DMS153 treated with DMSO at 0.1 percent for 48 hours (cell line): ENCODE measurements at regions not wholly inside any gene's neighbourhood (a gene's known extent, or its start where the extent isn't known, plus 50 kb on each side); places are given as distances from the start of the nearest gene placed in this dataset.
A peak's percentile ranks its signal among the peaks of the same experiment; 100 is the strongest.

Experiments
- DNase-seq: peaks from one replicate; lab custom pipeline; 2025; ENCODE audit not compliant: unreplicated experiment; lab: John Stamatoyannopoulos, UW

- DNase-seq = no peak
Observed at GRCh38 chr9:38229504-38230155, 160.6 kb upstream of the SHB start.

DNA sequence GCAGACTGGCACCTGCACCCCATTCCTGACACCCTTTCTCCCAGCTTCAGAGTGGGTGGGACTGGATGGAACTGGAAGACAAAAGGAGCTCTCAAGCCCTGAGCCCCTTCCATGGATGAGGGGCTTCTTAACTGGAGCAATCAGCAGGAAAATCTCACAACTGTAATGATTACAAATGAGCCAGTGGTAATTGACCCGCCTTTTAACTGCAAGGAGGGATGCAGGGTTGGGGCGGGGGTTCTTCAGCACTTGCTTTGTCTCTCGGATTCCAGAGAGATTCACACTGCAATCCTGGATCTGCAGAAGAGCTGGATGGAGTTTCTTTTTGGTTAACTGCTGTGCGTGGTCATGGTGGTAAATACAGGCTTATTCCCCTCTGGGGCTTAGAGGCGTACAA lies 160.1 kb upstream of the SHB start:
- no peak for DNase-seq

DNA sequence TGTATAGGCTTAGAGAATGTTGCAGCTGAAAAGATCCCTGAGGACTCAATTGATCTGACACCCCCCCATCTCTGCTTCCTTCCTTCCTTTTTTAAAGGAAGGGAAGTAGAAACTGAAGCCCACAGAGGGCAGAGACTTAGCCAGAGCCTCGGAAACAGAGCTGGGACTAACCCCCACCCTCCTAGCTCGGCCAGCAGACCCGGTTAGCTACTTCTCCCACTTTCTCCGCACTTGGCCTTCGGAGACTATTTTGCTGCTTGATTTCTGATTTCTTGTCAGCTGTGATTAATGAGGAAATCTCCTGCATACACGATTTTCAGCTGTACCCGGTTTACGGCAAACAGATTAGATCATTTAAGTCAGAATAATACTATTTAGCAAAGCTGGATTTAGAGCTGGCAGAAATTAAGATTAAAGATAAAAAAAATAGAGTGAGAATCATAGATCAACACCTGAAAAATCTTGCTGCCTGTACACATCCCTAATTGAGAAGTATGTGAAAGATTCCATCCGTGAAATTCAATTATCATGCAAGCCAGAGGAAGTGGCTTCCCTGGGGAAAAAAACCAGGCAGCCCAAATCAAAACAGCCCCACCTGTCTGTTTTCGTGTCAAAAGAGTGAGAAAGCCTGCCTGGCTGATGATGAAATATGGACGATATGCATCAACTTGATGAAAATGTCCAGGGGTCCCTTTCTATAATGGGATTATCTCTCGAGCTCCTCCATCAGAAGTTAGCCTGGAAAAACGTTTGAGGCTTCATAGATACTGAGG lies 159.5 kb upstream of the SHB start:
- peak; percentile 6 for DNase-seq

DNA sequence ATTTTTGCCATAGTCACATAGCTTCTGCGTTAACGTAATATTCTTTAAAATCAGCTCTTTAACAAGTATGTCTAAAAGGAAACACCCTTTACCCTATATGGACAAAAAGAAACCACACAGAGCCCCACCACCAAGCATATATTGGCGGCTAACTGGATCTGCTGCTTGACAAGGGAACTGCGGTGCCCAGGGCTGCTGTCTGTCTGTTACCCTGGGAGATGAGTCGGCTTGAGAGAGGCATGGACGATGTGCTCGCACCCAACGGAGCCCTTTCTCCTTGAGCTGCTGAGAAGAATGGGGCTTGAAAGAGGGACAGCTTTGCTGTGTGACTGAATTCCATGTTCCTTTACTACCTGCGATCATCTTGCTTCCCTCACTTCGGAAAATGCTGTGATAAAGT lies 158.6 kb upstream of the SHB start:
- DNase-seq = peak; percentile 18

DNA sequence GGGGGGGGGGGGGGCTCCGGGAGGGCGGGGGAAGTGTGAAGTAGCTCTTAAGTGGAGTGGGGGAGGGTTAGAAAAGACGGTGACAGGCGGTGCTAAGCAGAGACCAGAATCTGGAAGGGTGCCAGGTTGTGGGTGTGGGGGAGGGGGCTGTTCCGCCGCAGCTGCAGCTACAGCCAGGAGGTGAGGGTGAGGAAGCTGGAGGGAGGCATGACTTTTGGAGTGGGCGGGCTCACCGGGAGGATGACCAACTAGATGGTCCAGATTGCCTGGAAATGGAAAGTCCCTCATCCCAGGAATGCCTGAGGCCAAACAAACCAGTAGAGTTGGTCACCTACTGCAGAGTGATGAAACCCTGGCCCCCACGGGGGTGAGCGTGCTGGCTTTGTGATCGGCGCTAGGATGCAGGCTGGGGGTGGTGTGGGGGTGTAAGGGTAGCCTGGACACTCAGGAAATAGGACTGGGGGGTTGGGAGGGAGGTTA lies 158.1 kb upstream of the SHB start:
- DNase-seq = peak; percentile 89

DNA sequence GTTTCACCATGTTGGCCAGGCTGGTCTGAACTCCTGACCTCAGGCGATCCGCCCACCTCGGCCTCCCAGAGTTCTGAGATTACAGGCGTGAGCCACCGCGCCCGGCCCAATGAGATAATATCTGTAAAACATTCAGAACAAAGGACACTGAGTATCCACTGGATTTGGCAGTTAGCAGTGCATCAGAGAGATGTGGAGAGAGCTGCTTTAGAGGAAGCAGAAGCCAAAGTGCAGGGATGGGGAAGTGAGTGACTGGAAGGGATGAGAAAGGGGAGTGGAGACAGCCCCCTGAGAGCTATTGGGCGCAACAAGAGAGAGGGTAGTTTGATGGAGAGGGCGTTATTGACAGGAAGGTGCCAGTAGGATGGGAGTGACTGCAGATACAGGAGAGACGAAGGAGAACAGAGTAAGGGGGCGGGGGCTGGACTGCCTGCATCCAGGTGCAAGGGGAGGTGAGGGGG lies 157.5 kb upstream of the SHB start:
- peak; percentile 89 for DNase-seq

DNA sequence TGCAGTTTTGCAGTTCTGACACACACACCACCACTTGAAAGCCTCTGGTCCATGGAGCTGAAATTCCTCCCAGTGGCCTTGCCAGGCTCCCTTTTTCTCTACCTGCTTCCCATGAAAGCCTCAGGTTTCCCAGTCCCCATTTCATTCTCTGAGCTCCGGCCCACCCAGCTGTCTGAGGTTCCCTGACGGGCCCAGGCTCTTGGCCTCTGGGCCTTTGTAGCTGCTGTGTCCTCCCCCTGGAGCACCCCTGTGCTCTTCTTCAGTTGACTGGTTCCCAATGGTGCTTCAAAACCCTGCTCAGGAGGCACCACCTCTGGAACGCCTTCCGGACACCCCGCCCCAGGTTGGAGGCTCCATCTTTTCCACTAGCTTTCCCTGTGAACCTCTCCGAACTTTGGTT lies 155.9 kb upstream of the SHB start:
- DNase-seq = no peak

- DNase-seq = no peak
Observed at GRCh38 chr9:38216572-38216971, 147.5 kb upstream of the SHB start.

- no peak for DNase-seq
Observed at GRCh38 chr9:38215465-38215864, 146.4 kb upstream of the SHB start.

DNA sequence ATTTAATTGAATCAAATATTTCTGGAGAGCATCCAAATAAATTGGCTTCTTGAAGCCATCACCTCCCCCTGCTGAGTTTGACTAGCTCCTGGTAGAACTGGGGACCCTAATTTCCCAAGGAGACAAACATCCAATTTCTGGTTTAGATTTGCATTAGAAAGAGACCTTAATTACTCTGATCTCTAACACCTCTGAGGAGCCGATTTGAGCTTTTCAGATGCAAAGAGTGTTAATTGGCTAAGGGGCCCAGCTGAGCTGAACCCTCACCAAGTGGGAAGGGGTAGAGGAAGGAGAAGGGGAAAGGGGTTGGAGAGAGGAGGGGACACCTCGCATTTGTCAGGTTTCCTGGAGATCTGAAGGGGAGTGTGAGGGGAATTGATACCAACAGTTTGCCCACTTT lies 145.4 kb upstream of the SHB start:
- no peak for DNase-seq

GRCh38 chr9:38213631-38214299 lies 144.7 kb upstream of the SHB start:
- DNase-seq = no peak

DNA sequence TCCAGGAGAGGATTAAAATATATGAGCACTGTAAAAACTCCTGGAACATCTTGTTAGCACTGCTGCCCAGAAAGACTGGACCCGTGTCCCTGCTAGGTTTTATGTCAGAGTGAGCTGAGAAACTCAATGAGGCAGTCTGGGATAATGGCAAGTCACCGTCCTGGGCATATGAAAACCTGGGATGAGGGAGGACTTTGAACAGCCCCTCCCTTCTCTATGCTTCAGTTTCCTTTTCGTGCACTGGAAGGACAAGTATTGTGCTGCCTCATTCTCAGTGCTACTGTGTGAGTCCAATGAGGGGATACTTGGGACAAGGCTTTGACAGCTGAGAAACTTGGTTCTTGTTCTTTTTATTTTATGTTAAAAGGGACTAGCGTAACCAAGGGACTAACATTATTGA lies 143.0 kb upstream of the SHB start:
- no peak for DNase-seq

DNA sequence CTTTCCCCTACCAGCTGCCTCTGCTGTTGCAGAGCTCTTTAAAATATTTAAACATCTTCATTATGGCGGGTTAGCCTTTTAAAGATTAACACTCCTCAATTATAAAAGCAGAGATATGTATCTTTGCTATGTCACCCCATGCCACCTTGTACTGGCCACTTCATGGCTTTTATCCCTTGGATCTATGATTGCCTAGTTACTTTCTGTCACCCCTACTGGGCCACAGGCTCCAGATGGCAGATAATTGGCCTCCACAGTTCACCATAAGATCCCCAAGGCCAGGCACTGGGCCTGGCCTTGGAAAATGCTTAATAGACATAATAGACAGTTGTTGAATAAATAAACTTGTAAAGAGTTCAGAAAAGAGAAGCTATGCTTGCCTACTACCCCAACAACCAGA lies 142.0 kb upstream of the SHB start:
- no peak for DNase-seq

GRCh38 chr9:38208206-38208901 lies 139.3 kb upstream of the SHB start:
- no peak for DNase-seq

GRCh38 chr9:38207247-38207778 lies 138.3 kb upstream of the SHB start:
- DNase-seq = no peak

DNA sequence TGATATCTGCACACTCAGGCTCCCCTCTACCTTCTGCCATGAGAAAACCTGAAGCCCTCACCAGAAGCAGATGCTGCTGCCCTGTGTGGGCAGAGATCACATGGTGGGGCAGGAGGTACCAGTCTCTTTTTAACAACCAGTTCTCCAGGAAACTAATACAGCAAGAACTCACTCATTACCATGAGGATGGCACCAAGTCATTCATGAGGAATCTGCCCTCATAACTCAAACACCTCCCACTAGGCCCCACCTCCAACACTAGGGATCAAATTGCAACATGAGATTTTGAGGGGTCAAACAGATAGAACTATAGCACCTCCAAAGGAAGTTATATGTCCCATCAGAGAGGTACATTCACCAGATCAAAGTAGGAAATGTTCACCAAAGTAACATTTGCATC lies 136.3 kb upstream of the SHB start:
- DNase-seq = no peak

DNA sequence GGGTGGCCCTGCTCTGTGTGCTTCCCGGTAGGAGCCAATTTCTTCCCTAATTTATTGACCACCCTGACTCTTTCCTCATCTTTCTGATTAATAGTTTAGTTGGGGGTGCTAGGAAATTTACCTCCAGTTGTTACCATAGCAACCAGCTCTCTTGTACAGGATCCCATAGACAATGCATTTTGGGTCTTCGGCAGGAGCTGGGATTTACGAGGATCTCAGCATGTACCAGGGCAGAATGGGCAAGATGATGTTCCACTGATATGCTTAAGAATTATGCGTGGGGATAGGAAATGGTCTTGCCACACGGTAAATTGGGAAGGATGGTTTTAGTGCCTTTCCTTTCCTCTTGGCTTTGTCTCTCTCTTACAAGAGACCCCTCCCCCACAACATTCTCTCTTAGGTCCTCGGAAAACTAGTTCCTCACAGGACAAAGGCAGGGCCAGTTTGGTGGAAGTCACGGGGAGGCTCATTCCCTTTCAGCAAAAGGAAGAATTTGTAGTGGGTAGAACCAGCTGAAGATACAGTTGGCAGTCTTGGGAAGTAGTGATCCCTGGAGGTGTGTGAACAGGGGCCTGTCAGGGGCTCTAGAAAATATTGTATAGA lies 133.4 kb upstream of the SHB start:
- DNase-seq = no peak

GRCh38 chr9:38201844-38202243 lies 132.8 kb upstream of the SHB start:
- no peak for DNase-seq

- DNase-seq = no peak
Observed at GRCh38 chr9:38200431-38200830, 131.4 kb upstream of the SHB start.

- no peak for DNase-seq
Observed at GRCh38 chr9:38198140-38198539, 129.1 kb upstream of the SHB start.

- no peak for DNase-seq
Observed at GRCh38 chr9:38196714-38197113, 127.7 kb upstream of the SHB start.
